GM12872 (cell line): ENCODE measurements at regions not wholly inside any gene's neighbourhood (a gene's known extent, or its start where the extent isn't known, plus 50 kb on each side); places are given as distances from the start of the nearest gene placed in this dataset.

Experiments
- CTCF ChIP-seq: IDR thresholded peaks from 3 replicates; pipeline ENCODE4 v1.5.1; 2011; ENCODE audit warnings: low read depth, mild to moderate bottlenecking, low read length, moderate library complexity; ENCODE audit not compliant: insufficient read depth

GRCh38 chr7:79683916-79684315 lies 230.4 kb upstream of the MAGI2 start:
- no peak for TF ChIP-seq CTCF

GRCh38 chr7:79683185-79683890 lies 229.9 kb upstream of the MAGI2 start:
- no peak for TF ChIP-seq CTCF

DNA sequence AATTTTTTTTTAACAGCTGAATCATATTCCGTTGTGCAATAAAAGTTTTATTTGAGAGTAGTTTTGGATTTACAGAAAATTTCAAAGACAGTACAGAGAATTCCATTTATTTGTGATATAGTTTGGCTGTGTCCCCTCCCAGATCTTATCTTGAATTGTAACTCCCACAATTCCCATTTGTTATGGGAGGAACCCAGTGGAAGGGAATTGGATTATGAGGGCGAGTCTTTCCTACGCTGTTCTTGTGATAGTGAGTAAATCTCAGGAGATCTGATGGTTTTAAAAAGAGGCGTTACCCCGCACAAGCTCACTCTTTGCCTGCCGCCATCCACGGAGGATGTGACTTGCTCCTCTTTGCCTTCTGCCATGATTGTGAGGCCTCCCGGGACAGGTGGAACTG lies 228.0 kb upstream of the MAGI2 start:
- no peak for TF ChIP-seq CTCF

GRCh38 chr7:79673969-79674368 lies 220.5 kb upstream of the MAGI2 start:
- no peak for TF ChIP-seq CTCF

DNA sequence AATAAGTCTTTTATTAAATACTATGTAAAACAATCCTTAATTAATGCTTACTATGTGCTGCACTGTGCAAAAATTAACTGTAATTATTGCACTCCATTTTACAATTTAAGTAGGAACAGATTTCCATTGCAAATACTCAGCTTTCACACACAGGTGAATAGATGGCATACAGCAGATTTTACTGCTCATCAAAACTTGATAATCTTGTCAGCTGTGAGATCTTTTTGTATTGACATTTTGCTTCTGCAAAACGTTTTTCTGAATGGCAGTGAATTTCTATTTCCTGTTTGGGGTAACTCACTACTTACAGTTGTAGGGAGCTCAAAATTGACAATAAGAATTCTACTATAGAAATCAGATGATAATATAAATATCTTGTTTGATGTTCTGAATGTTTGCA lies 220.0 kb upstream of the MAGI2 start:
- no peak for TF ChIP-seq CTCF

DNA sequence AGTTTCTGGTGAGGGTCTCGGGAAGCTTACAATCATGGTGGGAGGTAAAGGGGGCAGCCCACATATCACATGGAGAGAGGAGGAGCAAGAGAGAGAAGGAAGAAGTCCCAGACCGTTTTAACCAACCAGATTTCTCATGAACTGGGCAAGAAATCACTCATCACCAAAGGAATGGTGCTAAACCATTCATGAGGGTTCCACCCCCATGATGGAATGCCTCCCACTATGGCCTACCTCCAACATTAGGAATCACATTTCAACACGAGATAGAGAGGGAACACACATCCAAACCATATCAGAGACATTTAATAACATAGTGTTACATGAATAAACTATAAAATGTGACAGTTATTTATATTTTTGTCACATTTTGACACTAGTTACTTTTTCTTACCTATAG lies 214.8 kb upstream of the MAGI2 start:
- TF ChIP-seq CTCF: no peak

DNA sequence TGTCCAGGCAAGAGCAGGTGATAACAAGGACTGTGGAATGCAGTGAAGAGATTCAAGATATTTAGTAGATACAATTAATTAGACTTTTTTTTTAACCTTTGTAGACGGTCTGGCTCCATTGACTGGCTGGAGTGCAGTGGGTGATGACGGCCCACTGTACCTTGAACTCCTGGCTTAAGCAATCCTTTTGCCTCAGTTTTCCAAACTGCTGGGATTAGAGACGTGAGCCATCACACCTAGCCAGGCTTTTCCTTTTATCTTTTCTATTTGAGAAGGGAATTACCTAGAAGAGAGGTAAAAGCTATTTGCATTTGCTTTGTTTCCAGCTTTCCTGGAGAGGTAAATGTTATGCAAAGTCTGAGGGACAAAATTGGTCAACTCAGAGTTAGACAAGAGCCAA lies 213.0 kb upstream of the MAGI2 start:
- no peak for TF ChIP-seq CTCF
